Smooth muscle cell (in vitro differentiated cells): ENCODE measurements at regions not wholly inside any gene's neighbourhood (a gene's known extent, or its start where the extent isn't known, plus 50 kb on each side); places are given as distances from the start of the nearest gene placed in this dataset.

Experiments used
- DNase-seq: peaks from one replicate; lab custom pipeline; 2025; ENCODE audit not compliant: unreplicated experiment; lab: John Stamatoyannopoulos, UW
- H2AFZ ChIP-seq: fragments of 200-600 bp; sonication (generic); 2 replicates; pipeline ENCODE4 v1.6.0; 2016; ENCODE audit warnings: antibody characterized with exemption, low read depth, mild to moderate bottlenecking
- H3F3A ChIP-seq: fragments of 200-600 bp; sonication (generic); 2 replicates; pipeline ENCODE4 v1.6.0; 2017; ENCODE audit warnings: antibody characterized with exemption, low read depth
- H3K27ac ChIP-seq: fragments of 200-600 bp; sonication (generic); 2 replicates; pipeline ENCODE4 v1.5.1; 2016; ENCODE audit warnings: low read depth, mild to moderate bottlenecking
- H3K27me3 ChIP-seq: fragments of 200-600 bp; sonication (generic); 2 replicates; pipeline ENCODE4 v1.6.1; 2016; ENCODE audit warnings: low read depth, mild to moderate bottlenecking
- H3K36me3 ChIP-seq: fragments of 200-600 bp; sonication (generic); 2 replicates; pipeline ENCODE4 v1.5.1; 2016; ENCODE audit warnings: low read depth
- H3K4me1 ChIP-seq: fragments of 200-600 bp; sonication (generic); 2 replicates; pipeline ENCODE4 v1.5.1; 2016; ENCODE audit warnings: low read depth
- H3K4me2 ChIP-seq: fragments of 200-600 bp; sonication (generic); 2 replicates; pipeline ENCODE4 v1.6.0; 2016; ENCODE audit warnings: mild to moderate bottlenecking
- H3K4me3 ChIP-seq: fragments of 200-600 bp; sonication (generic); 2 replicates; pipeline ENCODE4 v1.5.1; 2016; ENCODE audit warnings: mild to moderate bottlenecking
- H3K79me2 ChIP-seq: fragments of 200-600 bp; sonication (generic); 2 replicates; pipeline ENCODE4 v1.6.0; 2016; ENCODE audit warnings: low read depth, mild to moderate bottlenecking
- H3K9ac ChIP-seq: fragments of 200-600 bp; sonication (generic); 2 replicates; pipeline ENCODE4 v1.6.0; 2016; ENCODE audit warnings: low read depth
- H3K9me3 ChIP-seq: fragments of 200-600 bp; sonication (generic); replicated peaks from 2 replicates; pipeline ENCODE4 v1.5.1; 2016; ENCODE audit warnings: low read depth
- H4K20me1 ChIP-seq: fragments of 200-600 bp; sonication (generic); 2 replicates; pipeline ENCODE4 v1.6.0; 2016; ENCODE audit warnings: low read depth
- CTCF ChIP-seq: fragments of 200-600 bp; sonication (generic); IDR thresholded peaks from 2 replicates; pipeline ENCODE4 v1.5.1; 2017; ENCODE audit warnings: borderline replicate concordance, mild to moderate bottlenecking, antibody characterized with exemption; ENCODE audit not compliant: insufficient read depth, poor library complexity, severe bottlenecking
- WGBS: methylation state at CpG from one replicate; pipeline ENCODE4 v1.1.7; 2016; ENCODE audit warnings: low lambda C conversion rate; 5-methylcytosine and 5-hydroxymethylcytosine counted together

- no peak overlapping the region for H3K4me2 ChIP-seq
- H4K20me1 ChIP-seq, result no peaks in the 10 kb centered on the region
- no peaks in the 10 kb centered on the region for H3K79me2 ChIP-seq
- WGBS, result 86% methylated on average over 4 of the region's 4 CpGs
- H3K4me1 ChIP-seq, result no peaks in the 10 kb centered on the region
- H3F3A ChIP-seq, result no peaks in the 10 kb centered on the region
- DNase-seq, result no peak
- H3K36me3 ChIP-seq, result no peaks in the 10 kb centered on the region
- H3K9me3 ChIP-seq, result no peaks in the 10 kb centered on the region
- no peak overlapping the region for H2AFZ ChIP-seq
- H3K27ac ChIP-seq, result no peak overlapping the region
- H3K4me3 ChIP-seq, result no peak overlapping the region
- H3K27me3 ChIP-seq, result no peaks in the 10 kb centered on the region
- no peak for TF ChIP-seq CTCF
- no peak overlapping the region for H3K9ac ChIP-seq
These were observed 231.7 kb downstream of the HAPSTR1 start for GRCh38 chr16:9323170-9323569.

DNA sequence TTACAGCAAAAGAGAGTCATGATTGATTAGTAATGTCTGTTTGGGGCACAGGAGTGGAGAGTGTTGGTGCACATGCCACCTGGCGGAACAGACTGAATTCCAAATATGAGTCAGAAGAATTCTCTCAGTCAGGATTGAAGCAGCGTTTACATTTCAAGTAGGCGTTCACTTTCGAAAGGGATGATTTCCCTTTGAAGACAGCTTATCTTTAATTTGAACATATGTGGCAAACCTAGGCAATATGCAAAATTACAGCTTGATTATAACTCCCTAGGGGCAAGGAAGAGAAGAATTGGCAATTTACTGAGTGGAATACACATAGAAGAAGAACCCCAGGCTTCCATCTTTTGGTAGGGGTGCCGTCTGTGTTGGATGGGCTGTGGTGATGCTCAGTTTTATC lies 235.8 kb downstream of the HAPSTR1 start:
- Histone ChIP-seq H3K27me3 (peaks cover 7% of the 10 kb centered on the region), H2AFZ (no peak overlapping the region), H3K4me2 (no peak overlapping the region), H3K36me3 (no peaks in the 10 kb centered on the region), H3K9ac (no peak overlapping the region), H3K79me2 (no peaks in the 10 kb centered on the region), H3K4me3 (no peak overlapping the region), H3K4me1 (no peaks in the 10 kb centered on the region), H3K27ac (no peak overlapping the region), H3F3A (no peaks in the 10 kb centered on the region), H3K9me3 (no peaks in the 10 kb centered on the region), H4K20me1 (no peaks in the 10 kb centered on the region)
- WGBS, result 86% methylated on average over 5 of the region's 5 CpGs
- DNase-seq, result no peak
- no peak for TF ChIP-seq CTCF

DNA sequence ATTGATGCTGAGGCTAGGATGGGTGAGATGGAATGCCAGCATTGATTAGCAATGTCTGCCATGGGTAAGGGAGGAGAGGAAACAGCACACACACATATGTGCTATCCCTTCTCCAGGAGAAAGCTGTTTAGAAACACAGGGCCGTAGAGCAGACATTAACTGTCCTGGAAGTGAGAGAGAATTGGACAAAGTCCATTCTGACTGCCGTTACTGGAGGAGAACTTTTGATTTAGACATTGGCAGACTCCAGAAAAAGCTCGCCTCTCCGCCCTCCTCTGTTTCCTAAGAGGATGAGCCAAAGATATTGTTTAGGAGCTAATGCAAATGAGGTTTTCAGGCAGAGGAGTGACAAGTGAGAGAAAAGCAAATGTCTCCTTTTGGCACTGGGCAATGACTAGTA lies 237.0 kb downstream of the HAPSTR1 start:
- 95% methylated on average over 4 of the region's 4 CpGs for WGBS
- H3K79me2 ChIP-seq, result no peaks in the 10 kb centered on the region
- H3K4me2 ChIP-seq, result no peak overlapping the region
- H3K27ac ChIP-seq, result no peak overlapping the region
- H3F3A ChIP-seq, result no peaks in the 10 kb centered on the region
- H3K4me1 ChIP-seq, result no peaks in the 10 kb centered on the region
- H4K20me1 ChIP-seq, result no peaks in the 10 kb centered on the region
- peaks cover 7% of the 10 kb centered on the region for H3K27me3 ChIP-seq
- H2AFZ ChIP-seq, result no peak overlapping the region
- no peak overlapping the region for H3K9ac ChIP-seq
- no peak for TF ChIP-seq CTCF
- no peak overlapping the region for H3K4me3 ChIP-seq
- no peak for DNase-seq
- no peaks in the 10 kb centered on the region for H3K36me3 ChIP-seq
- no peaks in the 10 kb centered on the region for H3K9me3 ChIP-seq

GRCh38 chr16:9330095-9330494 lies 238.7 kb downstream of the HAPSTR1 start:
- Histone ChIP-seq H3K9me3 (no peaks in the 10 kb centered on the region), H3K27me3 (peaks cover 7% of the 10 kb centered on the region), H2AFZ (no peak overlapping the region), H3K36me3 (no peaks in the 10 kb centered on the region), H3K4me3 (no peak overlapping the region), H3K4me1 (no peaks in the 10 kb centered on the region), H3K9ac (no peak overlapping the region), H3F3A (no peaks in the 10 kb centered on the region), H4K20me1 (no peaks in the 10 kb centered on the region), H3K79me2 (no peaks in the 10 kb centered on the region), H3K27ac (no peak overlapping the region), H3K4me2 (no peak overlapping the region)
- WGBS, result 74% methylated on average over 7 of the region's 7 CpGs
- TF ChIP-seq CTCF, result no peak
- DNase-seq, result no peak
